IMR-90 (cell line): ENCODE measurements at regions not wholly inside any gene's neighbourhood (a gene's known extent, or its start where the extent isn't known, plus 50 kb on each side); places are given as distances from the start of the nearest gene placed in this dataset.

Experiments
- BHLHE40 ChIP-seq: fragments of 150-350 bp; IDR thresholded peaks from 2 replicates; pipeline ENCODE4 v1.6.1; 2016; ENCODE audit warnings: mild to moderate bottlenecking, low read depth, low read length
- FOS ChIP-seq: fragments of 150-350 bp; IDR thresholded peaks from 2 replicates; pipeline ENCODE4 v1.6.1; 2016; ENCODE audit warnings: low read depth, low read length
- MAFK ChIP-seq: IDR thresholded peaks from 2 replicates; pipeline ENCODE4 v1.6.1; 2012; ENCODE audit warnings: low read depth, low read length, improper control_type of control experiment
- MXI1 ChIP-seq: IDR thresholded peaks from 2 replicates; pipeline ENCODE4 v1.6.1; 2012; ENCODE audit warnings: low read depth, mild to moderate bottlenecking, low read length, moderate library complexity, borderline replicate concordance
- NFE2L2 ChIP-seq: fragments of 150-350 bp; IDR thresholded peaks from 2 replicates; pipeline ENCODE4 v1.6.1; 2016; ENCODE audit warnings: low read depth, mild to moderate bottlenecking, low read length
- POLR2A ChIP-seq: IDR thresholded peaks from 2 replicates; pipeline ENCODE4 v1.6.1; 2012; ENCODE audit warnings: mild to moderate bottlenecking, low read depth, low read length
- RAD21 ChIP-seq: IDR thresholded peaks from 2 replicates; pipeline ENCODE4 v1.6.1; 2012; ENCODE audit warnings: low read length, improper control_type of control experiment
- TF ChIP-seq, protein P1 (sequence below): fragments of 150-350 bp; IDR thresholded peaks from 2 replicates; pipeline ENCODE4 v1.6.1; 2016; ENCODE audit warnings: low read depth, mild to moderate bottlenecking, low read length, moderate library complexity, borderline replicate concordance
- TF ChIP-seq, protein P2 (sequence below): conservative IDR thresholded peaks from 2 replicates; pipeline ENCODE4 v1.5.1; 2012; ENCODE audit warnings: mild to moderate bottlenecking, low read depth, low read length, improper control_type of control experiment

DNA sequence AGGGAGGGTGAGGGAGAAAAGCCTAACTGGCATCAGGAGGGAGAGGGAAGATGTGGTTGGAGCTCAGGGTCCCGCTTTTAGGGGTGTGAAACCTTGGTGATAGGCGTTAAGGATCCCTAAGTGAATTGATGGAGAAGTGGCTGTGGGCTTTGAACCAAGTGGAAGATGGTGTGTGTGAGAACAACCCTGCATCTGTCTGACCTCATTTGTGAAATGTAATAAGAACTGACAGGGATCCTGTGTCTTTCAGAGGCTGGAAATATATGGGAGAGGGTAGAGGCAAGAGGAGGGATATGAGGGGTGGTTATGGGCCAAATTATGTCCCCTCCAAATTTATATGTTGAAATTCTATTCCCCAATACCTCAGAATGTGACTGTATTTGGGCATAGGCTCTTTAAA, 63.8 kb upstream of the NRXN3 start:
- TF ChIP-seq, protein P1, sequence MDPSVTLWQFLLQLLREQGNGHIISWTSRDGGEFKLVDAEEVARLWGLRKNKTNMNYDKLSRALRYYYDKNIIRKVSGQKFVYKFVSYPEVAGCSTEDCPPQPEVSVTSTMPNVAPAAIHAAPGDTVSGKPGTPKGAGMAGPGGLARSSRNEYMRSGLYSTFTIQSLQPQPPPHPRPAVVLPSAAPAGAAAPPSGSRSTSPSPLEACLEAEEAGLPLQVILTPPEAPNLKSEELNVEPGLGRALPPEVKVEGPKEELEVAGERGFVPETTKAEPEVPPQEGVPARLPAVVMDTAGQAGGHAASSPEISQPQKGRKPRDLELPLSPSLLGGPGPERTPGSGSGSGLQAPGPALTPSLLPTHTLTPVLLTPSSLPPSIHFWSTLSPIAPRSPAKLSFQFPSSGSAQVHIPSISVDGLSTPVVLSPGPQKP: no peak
- no peak for TF ChIP-seq NFE2L2
- TF ChIP-seq, protein P2, sequence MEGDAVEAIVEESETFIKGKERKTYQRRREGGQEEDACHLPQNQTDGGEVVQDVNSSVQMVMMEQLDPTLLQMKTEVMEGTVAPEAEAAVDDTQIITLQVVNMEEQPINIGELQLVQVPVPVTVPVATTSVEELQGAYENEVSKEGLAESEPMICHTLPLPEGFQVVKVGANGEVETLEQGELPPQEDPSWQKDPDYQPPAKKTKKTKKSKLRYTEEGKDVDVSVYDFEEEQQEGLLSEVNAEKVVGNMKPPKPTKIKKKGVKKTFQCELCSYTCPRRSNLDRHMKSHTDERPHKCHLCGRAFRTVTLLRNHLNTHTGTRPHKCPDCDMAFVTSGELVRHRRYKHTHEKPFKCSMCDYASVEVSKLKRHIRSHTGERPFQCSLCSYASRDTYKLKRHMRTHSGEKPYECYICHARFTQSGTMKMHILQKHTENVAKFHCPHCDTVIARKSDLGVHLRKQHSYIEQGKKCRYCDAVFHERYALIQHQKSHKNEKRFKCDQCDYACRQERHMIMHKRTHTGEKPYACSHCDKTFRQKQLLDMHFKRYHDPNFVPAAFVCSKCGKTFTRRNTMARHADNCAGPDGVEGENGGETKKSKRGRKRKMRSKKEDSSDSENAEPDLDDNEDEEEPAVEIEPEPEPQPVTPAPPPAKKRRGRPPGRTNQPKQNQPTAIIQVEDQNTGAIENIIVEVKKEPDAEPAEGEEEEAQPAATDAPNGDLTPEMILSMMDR: no peak
- TF ChIP-seq POLR2A: no peak
- no peak for TF ChIP-seq BHLHE40
- TF ChIP-seq FOS: no peak
- TF ChIP-seq RAD21: no peak
- TF ChIP-seq MXI1: no peak
- no peak for TF ChIP-seq MAFK
